A673 (cell line): ENCODE measurements at regions not wholly inside any gene's neighbourhood (a gene's known extent, or its start where the extent isn't known, plus 50 kb on each side); places are given as distances from the start of the nearest gene placed in this dataset.

Experiments used
- CTCF ChIP-seq: fragments of 300-800, 200-600 bp; sonication (generic); conservative IDR thresholded peaks from 2 replicates; pipeline ENCODE4 v1.5.1; 2017; ENCODE audit warnings: low read depth, mild to moderate bottlenecking, antibody characterized with exemption, low read length, moderate library complexity, mixed read lengths
- EZH2 ChIP-seq: fragments of 200-600 bp; sonication (generic); IDR thresholded peaks from 2 replicates; pipeline ENCODE4 v1.6.1; 2017; ENCODE audit warnings: borderline replicate concordance, low read depth, mild to moderate bottlenecking, mixed read lengths, antibody characterized with exemption, low read length; ENCODE audit not compliant: poor library complexity, severe bottlenecking

DNA sequence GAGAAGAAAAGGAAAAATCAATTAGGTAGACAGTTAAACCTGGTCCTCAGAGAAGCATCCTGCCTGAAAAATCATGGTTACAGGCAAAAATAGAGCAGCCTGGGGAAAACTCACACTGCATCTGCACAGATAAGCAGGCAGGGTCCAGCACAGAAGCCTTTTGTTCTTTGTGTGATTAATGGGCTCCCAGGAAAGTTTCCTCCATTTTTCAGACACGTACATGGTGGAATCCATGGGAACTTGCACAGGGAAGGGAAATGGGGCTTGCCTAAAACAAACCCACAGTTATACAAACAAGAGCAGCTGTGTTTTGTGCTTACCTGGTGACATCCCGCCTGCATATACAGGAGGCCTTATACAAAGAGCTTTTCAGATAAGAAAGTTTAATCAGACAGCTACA is 243.9 kb upstream of the ATP10B start:
- no peak for TF ChIP-seq CTCF
- TF ChIP-seq EZH2 = no peak
